Endothelial cell of umbilical vein (primary cell): ENCODE measurements at regions not wholly inside any gene's neighbourhood (a gene's known extent, or its start where the extent isn't known, plus 50 kb on each side); places are given as distances from the start of the nearest gene placed in this dataset.

ENCODE experiments used
- BruUV-seq: library from RNA; stranded (reverse); fragments of 400-500 nt; replicated peaks from 2 replicates; lab custom pipeline; 2021; lab: Mats Ljungman, UMichigan
- CTCF ChIA-PET: fragments of 300-600, 350-600 bp; sonication (Branson Sonifier 250); formaldehyde crosslinking; loops from one replicate; lab custom pipeline; 2021; ENCODE audit warnings: antibody characterized with exemption, inconsistent platforms; lab: Charles Lee
- POLR2A ChIA-PET: fragments of 300-600, 350-600 bp; sonication (Branson Sonifier 250); formaldehyde crosslinking; loops from one replicate; lab custom pipeline; 2021; ENCODE audit warnings: antibody characterized with exemption, inconsistent platforms; lab: Charles Lee
- DNase-seq: peaks from one replicate; pipeline ENCODE4 v3.0.0-alpha.2; 2011; ENCODE audit warnings: low read depth, low spot score
- FAIRE-seq: peaks from 2 replicates; lab custom pipeline; 2011; peaks lifted over from hg19 to GRCh38; lab: Jason Lieb, UNC
- H2AFZ ChIP-seq: 2 replicates; pipeline ENCODE4 v1.6.0; 2012; ENCODE audit warnings: low read depth, low read length, control low read depth, inconsistent platforms
- H3K27ac ChIP-seq: 2 replicates; pipeline ENCODE4 v1.5.1; 2011; ENCODE audit warnings: low read depth, mild to moderate bottlenecking, control low read depth, low read length, moderate library complexity; ENCODE audit not compliant: insufficient read depth
- H3K27me3 ChIP-seq, 2 experiments: 2 replicates each; pipeline versions ENCODE4 v1.6.0 to v1.6.1; 2011; ENCODE audit warnings: low read length in 2 of 2, mixed read lengths in 1 of 2; ENCODE audit not compliant: control insufficient read depth in 2 of 2, insufficient read depth in 2 of 2
- H3K36me3 ChIP-seq, 2 experiments: 2 replicates in 1 of 2; 3 replicates in 1 of 2; pipeline ENCODE4 v1.5.1; 2011; ENCODE audit warnings: low read length in 2 of 2, mild to moderate bottlenecking in 1 of 2, moderate library complexity in 1 of 2; ENCODE audit not compliant: control insufficient read depth in 2 of 2, insufficient read depth in 2 of 2; ENCODE audit errors: extremely low read depth in 1 of 2
- H3K4me1 ChIP-seq: 3 replicates; pipeline ENCODE4 v1.5.1; 2011; ENCODE audit warnings: mild to moderate bottlenecking, low read length; ENCODE audit not compliant: control insufficient read depth, insufficient read depth; ENCODE audit errors: extremely low read depth
- H3K4me2 ChIP-seq: 2 replicates; pipeline ENCODE4 v1.6.1; 2011; ENCODE audit warnings: low read length, control low read depth, mixed read lengths; ENCODE audit not compliant: insufficient read depth
- H3K4me3 ChIP-seq, 3 experiments: fragments of 200-600 bp in 1 of 3; sonication (generic), shearing (Covaris generic) in 1 of 3; replicated peaks in 1 of 3; 2 replicates each; pipeline ENCODE4 v1.5.1; 2011 to 2016; ENCODE audit warnings: control low read depth in 3 of 3, low read length in 3 of 3, mild to moderate bottlenecking in 2 of 3, inconsistent platforms in 1 of 3, low read depth in 1 of 3, moderate library complexity in 1 of 3; ENCODE audit not compliant: insufficient read depth in 1 of 3
- H3K79me2 ChIP-seq: 2 replicates; pipeline ENCODE4 v1.6.0; 2012; ENCODE audit warnings: low read length, inconsistent platforms; ENCODE audit not compliant: control insufficient read depth, insufficient read depth
- H3K9ac ChIP-seq: replicated peaks from 2 replicates; pipeline ENCODE3; 2011; ENCODE audit warnings: low read length, control low read depth; ENCODE audit not compliant: insufficient read depth; ENCODE audit errors: extremely low read depth
- H3K9me1 ChIP-seq: replicated peaks from 3 replicates; pipeline ENCODE4 v1.6.0; 2011; ENCODE audit warnings: mild to moderate bottlenecking, low read length; ENCODE audit not compliant: control insufficient read depth, insufficient read depth; ENCODE audit errors: extremely low read depth
- H3K9me3 ChIP-seq: replicated peaks from 2 replicates; pipeline ENCODE4 v1.5.1; 2012; ENCODE audit warnings: low read length, inconsistent platforms; ENCODE audit not compliant: control insufficient read depth, insufficient read depth
- H4K20me1 ChIP-seq: replicated peaks from 2 replicates; pipeline ENCODE3; 2011; ENCODE audit warnings: mild to moderate bottlenecking, low read length; ENCODE audit not compliant: control insufficient read depth, insufficient read depth; ENCODE audit errors: extremely low read depth
- EZH2 ChIP-seq: IDR thresholded peaks from 2 replicates; pipeline ENCODE4 v1.6.1; 2012; ENCODE audit warnings: borderline replicate concordance, low read depth, mild to moderate bottlenecking, moderate library complexity, low read length, inconsistent platforms; ENCODE audit not compliant: severe bottlenecking
- FOS ChIP-seq: IDR thresholded peaks from 2 replicates; pipeline ENCODE4 v1.6.1; 2011; ENCODE audit warnings: mild to moderate bottlenecking, low read length, moderate library complexity, borderline replicate concordance; ENCODE audit not compliant: insufficient read depth
- GATA2 ChIP-seq: IDR thresholded peaks from 2 replicates; pipeline ENCODE4 v1.7.0; 2011; ENCODE audit warnings: low read depth, mild to moderate bottlenecking, moderate library complexity, mixed read lengths, low read length; ENCODE audit not compliant: insufficient read length, insufficient read depth
- JUN ChIP-seq: IDR thresholded peaks from 2 replicates; pipeline ENCODE4 v1.6.1; 2011; ENCODE audit warnings: borderline replicate concordance, low read depth; ENCODE audit not compliant: insufficient read length, insufficient read depth
- MYC ChIP-seq: IDR thresholded peaks from one replicate; pipeline ENCODE4 v1.6.1; 2011; ENCODE audit warnings: mild to moderate bottlenecking, low read depth, low read length
- POLR2A ChIP-seq: IDR thresholded peaks from 2 replicates; pipeline ENCODE4 v1.6.1; 2012; ENCODE audit warnings: low read depth, mild to moderate bottlenecking, control low read depth, low read length
- POLR2AphosphoS5 ChIP-seq: IDR thresholded peaks from 2 replicates; pipeline ENCODE4 v1.6.1; 2012; ENCODE audit warnings: low read depth, mild to moderate bottlenecking, control low read depth, low read length, moderate library complexity; ENCODE audit not compliant: insufficient read depth
- dilution Hi-C: fragments of 300-500 bp; cut with MboI; formaldehyde crosslinking; loops from one replicate; pipeline ENCODE4 v1.15.0; 2019; ENCODE audit warnings: low sequenced_read_pairs; ENCODE audit not compliant: extremely low pct_ligation_motif_present
- intact Hi-C: fragments of 100-400 bp; cut with micrococcal nuclease; formaldehyde crosslinking; loops from one replicate; pipeline ENCODE4 v1.10.0; 2022
- TF ChIP-seq, protein P1 (sequence below), 2 donors: IDR thresholded peaks; 1 replicate in 1 of 2; 2 replicates in 1 of 2; pipeline ENCODE4 v1.5.1; 2011; ENCODE audit warnings: low read length in 2 of 2, mild to moderate bottlenecking in 2 of 2, moderate library complexity in 2 of 2, control low read depth in 1 of 2, inconsistent platforms in 1 of 2, low read depth in 1 of 2; ENCODE audit not compliant: insufficient read depth in 1 of 2; ENCODE audit errors: extremely low read depth in 1 of 2
- TF ChIP-seq, protein P2 (sequence below): IDR thresholded peaks from 2 replicates; pipeline ENCODE4 v1.6.1; 2011; ENCODE audit not compliant: insufficient read depth, insufficient read length

DNA sequence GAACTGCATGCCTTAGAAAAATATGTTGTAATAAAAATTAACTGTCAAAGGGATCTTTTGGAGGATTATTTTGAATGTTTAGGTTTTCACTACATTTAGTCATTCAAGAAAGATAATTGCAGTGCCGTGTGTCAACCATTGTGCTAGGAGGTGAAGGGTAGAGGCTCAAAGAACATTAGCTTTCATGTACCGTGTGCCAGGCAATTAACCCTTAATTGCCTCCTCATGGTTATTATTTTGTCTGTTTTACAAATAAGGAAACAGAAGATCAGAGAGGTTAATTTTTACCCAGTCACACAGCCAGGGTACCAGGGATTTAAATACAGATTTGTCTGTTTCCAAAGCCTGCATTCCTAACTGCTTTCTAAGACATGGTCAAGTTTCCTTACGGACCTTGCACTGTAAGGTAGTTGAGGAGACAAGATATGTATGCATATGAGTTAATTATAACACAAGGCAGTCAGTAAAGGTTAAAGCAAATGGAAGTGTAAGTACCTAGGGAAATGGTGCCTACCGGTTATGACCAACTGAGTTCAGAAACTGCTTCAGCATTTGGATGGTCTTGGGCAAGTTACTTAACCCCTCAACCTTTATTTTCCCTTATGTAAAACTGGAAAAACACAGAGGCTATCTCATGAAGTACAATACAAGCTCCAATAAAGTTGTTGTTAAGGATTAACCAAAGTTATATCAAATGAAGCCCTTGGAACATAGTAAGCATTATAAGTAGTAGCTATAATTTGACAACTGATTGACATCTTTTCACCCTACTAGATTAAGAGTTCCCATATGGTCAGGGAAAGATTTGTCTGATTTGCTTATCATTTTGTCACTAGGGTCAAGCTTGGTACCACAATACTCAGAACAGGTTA, 434.9 kb downstream of the MBD2 start:
- Histone ChIP-seq H2AFZ (no peak overlapping the region), H3K9me3 (peaks cover 5% of the 10 kb centered on the region), H3K27ac (no peak overlapping the region), H3K36me3 (no peaks in the 10 kb centered on the region), H3K79me2 (no peaks in the 10 kb centered on the region), H3K4me2 (no peak overlapping the region), H3K9me1 (no peaks in the 10 kb centered on the region), H3K27me3 (no peaks in the 10 kb centered on the region), H3K9ac (no peak overlapping the region), H3K4me3 (no peak overlapping the region), H4K20me1 (no peaks in the 10 kb centered on the region), H3K4me1 (no peaks in the 10 kb centered on the region)
- TF ChIP-seq JUN (no peak), POLR2A (no peak), POLR2AphosphoS5 (no peak), GATA2 (no peak), EZH2 (no peak), MYC (no peak), FOS (no peak)
- TF ChIP-seq, protein P1, sequence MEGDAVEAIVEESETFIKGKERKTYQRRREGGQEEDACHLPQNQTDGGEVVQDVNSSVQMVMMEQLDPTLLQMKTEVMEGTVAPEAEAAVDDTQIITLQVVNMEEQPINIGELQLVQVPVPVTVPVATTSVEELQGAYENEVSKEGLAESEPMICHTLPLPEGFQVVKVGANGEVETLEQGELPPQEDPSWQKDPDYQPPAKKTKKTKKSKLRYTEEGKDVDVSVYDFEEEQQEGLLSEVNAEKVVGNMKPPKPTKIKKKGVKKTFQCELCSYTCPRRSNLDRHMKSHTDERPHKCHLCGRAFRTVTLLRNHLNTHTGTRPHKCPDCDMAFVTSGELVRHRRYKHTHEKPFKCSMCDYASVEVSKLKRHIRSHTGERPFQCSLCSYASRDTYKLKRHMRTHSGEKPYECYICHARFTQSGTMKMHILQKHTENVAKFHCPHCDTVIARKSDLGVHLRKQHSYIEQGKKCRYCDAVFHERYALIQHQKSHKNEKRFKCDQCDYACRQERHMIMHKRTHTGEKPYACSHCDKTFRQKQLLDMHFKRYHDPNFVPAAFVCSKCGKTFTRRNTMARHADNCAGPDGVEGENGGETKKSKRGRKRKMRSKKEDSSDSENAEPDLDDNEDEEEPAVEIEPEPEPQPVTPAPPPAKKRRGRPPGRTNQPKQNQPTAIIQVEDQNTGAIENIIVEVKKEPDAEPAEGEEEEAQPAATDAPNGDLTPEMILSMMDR (IDR thresholded peaks at IDR 0.05; ENCODE audit: extremely low read depth in 1 of 2, insufficient read depth in 1 of 2, low read depth in 1 of 2, low read length in 2 of 2) = no peak
- TF ChIP-seq, protein P2, sequence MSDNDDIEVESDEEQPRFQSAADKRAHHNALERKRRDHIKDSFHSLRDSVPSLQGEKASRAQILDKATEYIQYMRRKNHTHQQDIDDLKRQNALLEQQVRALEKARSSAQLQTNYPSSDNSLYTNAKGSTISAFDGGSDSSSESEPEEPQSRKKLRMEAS = no peak
- dilution Hi-C loops (no loop called here), intact Hi-C loops (no loop called here)
- BruUV-seq = no TSS peak
- no peak for DNase-seq
- POLR2A ChIA-PET = no interaction called here
- no peak for FAIRE-seq
- CTCF ChIA-PET = no interaction called here
